ENCODE measurements at regions not wholly inside any gene's neighbourhood (a gene's known extent, or its start where the extent isn't known, plus 50 kb on each side); places are given as distances from the start of the nearest gene placed in this dataset.

DNA sequence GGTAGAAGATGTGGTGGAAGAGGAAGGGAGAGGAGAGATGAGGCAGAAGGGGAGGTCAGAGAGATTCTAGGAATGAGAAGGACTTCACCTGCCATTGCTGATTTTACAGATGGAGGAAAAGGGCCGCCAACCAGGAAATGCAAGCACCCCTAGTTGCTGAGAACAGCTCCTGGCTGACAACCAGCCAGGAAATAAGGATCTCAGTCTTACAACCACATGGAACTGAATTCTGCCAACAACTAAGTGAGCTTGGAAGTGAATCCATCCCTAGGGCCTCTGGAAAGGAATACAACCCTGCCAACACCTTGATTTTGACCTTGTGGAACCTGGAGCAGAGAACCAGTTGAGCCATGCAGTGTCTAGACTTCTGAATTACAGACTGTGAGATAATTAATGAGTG, 86.6 kb downstream of the EDEM1 start:
- Histone ChIP-seq H3K36me3 (ENCODE audit: control insufficient read depth, insufficient read depth, low read length) (no peaks in the 10 kb centered on the region), H3K27me3 (ENCODE audit: control insufficient read depth, insufficient read depth, low read length, poor library complexity, severe bottlenecking) (no peaks in the 10 kb centered on the region), H3K9ac (ENCODE audit: extremely low read depth, low read length, poor library complexity, severe bottlenecking) (no peak overlapping the region), H3K4me3 (ENCODE audit: low read length) (no peak overlapping the region), H3K27ac (ENCODE audit: low read depth, low read length) (no peak overlapping the region), H3K4me1 (ENCODE audit: control insufficient read depth, insufficient read depth, low read length) (no peaks in the 10 kb centered on the region), H3K9me3 (ENCODE audit: control insufficient read depth, low read length) (no peaks in the 10 kb centered on the region)
- no peaks in the 10 kb centered on the region for H3K36me3 Mint-ChIP-seq (ENCODE audit: low read depth)
- no peaks in the 10 kb centered on the region for H3K27me3 Mint-ChIP-seq (ENCODE audit: insufficient read depth)
- H3K27ac Mint-ChIP-seq = no peak overlapping the region
- no peak for DNase-seq
- no peaks in the 10 kb centered on the region for H3K9me3 Mint-ChIP-seq
- H3K4me3 Mint-ChIP-seq = no peak overlapping the region
- H3K4me1 Mint-ChIP-seq = peaks cover 6% of the 10 kb centered on the region
- no peak for TF ChIP-seq CTCF (conservative IDR thresholded peaks at IDR 0.05)
- 79 to 100% methylated on average over 1 of the region's 1 CpG for WGBS, 2 experiments (ENCODE audit: insufficient coverage in 1 of 2, insufficient read length in 1 of 2)

DNA sequence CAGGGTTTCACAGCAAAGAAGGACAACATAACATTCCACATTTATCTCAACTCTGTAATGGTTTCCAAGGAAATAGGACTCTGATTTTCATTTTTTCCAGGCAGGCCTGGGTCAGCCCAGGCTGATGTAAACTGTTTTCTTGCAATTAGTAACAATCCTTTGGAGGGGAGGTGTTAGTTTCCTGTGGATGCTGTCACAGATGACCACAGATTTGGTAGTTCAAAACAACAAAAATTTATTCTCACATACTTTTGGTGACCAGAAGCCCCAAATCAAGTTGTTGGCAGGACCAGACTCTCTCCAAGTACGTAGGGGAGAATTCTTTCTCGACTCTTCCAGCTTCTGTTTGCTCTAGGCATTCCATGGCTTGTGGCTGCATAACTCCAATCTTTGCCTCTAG, 88.0 kb downstream of the EDEM1 start:
- 76 to 84% methylated on average over 2 of the region's 2 CpGs for WGBS, 2 experiments (ENCODE audit: insufficient coverage in 1 of 2, insufficient read length in 1 of 2)
- H3K36me3 Mint-ChIP-seq (ENCODE audit: low read depth) = no peaks in the 10 kb centered on the region
- H3K27ac ChIP-seq (ENCODE audit: low read depth, low read length) = no peak overlapping the region

GRCh38 chr3:5276934-5277333, 89.4 kb downstream of the EDEM1 start:
- Mint-ChIP-seq H3K4me1 (peaks cover 6% of the 10 kb centered on the region), H3K9me3 (peaks cover 18% of the 10 kb centered on the region), H3K36me3 (ENCODE audit: low read depth) (no peaks in the 10 kb centered on the region), H3K27ac (no peak overlapping the region), H3K4me3 (no peak overlapping the region), H3K27me3 (ENCODE audit: insufficient read depth) (no peaks in the 10 kb centered on the region)
- 94 to 100% methylated on average over 7 to 8 of the region's 8 CpGs for WGBS, 2 experiments (ENCODE audit: insufficient coverage in 1 of 2, insufficient read length in 1 of 2)
- no peak for TF ChIP-seq CTCF (conservative IDR thresholded peaks at IDR 0.05)
- no peak for DNase-seq
- Histone ChIP-seq H3K4me3 (ENCODE audit: low read length) (no peak overlapping the region), H3K9ac (ENCODE audit: extremely low read depth, low read length, poor library complexity, severe bottlenecking) (no peak overlapping the region), H3K36me3 (ENCODE audit: control insufficient read depth, insufficient read depth, low read length) (no peaks in the 10 kb centered on the region), H3K27ac (ENCODE audit: low read depth, low read length) (no peak overlapping the region), H3K27me3 (ENCODE audit: control insufficient read depth, insufficient read depth, low read length, poor library complexity, severe bottlenecking) (no peaks in the 10 kb centered on the region), H3K4me1 (ENCODE audit: control insufficient read depth, insufficient read depth, low read length) (no peaks in the 10 kb centered on the region), H3K9me3 (ENCODE audit: control insufficient read depth, low read length) (no peaks in the 10 kb centered on the region)

More for the DNA sequence above, 88.0 kb downstream of the EDEM1 start:
- H3K4me1 Mint-ChIP-seq = peaks cover 6% of the 10 kb centered on the region
- TF ChIP-seq CTCF (conservative IDR thresholded peaks at IDR 0.05) = no peak
- Histone ChIP-seq H3K36me3 (ENCODE audit: control insufficient read depth, insufficient read depth, low read length) (no peaks in the 10 kb centered on the region), H3K4me1 (ENCODE audit: control insufficient read depth, insufficient read depth, low read length) (no peaks in the 10 kb centered on the region), H3K9me3 (ENCODE audit: control insufficient read depth, low read length) (no peaks in the 10 kb centered on the region), H3K4me3 (ENCODE audit: low read length) (no peak overlapping the region), H3K9ac (ENCODE audit: extremely low read depth, low read length, poor library complexity, severe bottlenecking) (no peak overlapping the region), H3K27me3 (ENCODE audit: control insufficient read depth, insufficient read depth, low read length, poor library complexity, severe bottlenecking) (no peaks in the 10 kb centered on the region)
- no peak overlapping the region for H3K27ac Mint-ChIP-seq
- DNase-seq = no peak
- H3K4me3 Mint-ChIP-seq = no peak overlapping the region
- peaks cover 6% of the 10 kb centered on the region for H3K9me3 Mint-ChIP-seq
- no peaks in the 10 kb centered on the region for H3K27me3 Mint-ChIP-seq (ENCODE audit: insufficient read depth)

Data from endodermal cell (in vitro differentiated cells).